SK-N-MC (cell line): ENCODE measurements at regions not wholly inside any gene's neighbourhood (a gene's known extent, or its start where the extent isn't known, plus 50 kb on each side); places are given as distances from the start of the nearest gene placed in this dataset.
A peak's percentile ranks its signal among the peaks of the same experiment; 100 is the strongest.

Experiments used
- DNase-seq: peaks from one replicate; pipeline ENCODE4 v3.0.0-alpha.2; 2011; ENCODE audit warnings: low read depth, low spot score
- H3K27ac ChIP-seq: fragments of 200-600 bp; sonication (generic); 2 replicates; pipeline ENCODE4 v1.5.1; 2016; ENCODE audit warnings: mixed run types
- H3K36me3 ChIP-seq: fragments of 200-600 bp; sonication (generic); 2 replicates; pipeline ENCODE4 v1.6.1; 2017; ENCODE audit warnings: antibody characterized with exemption, low read length, mixed read lengths; ENCODE audit not compliant: insufficient read depth
- H3K4me3 ChIP-seq: fragments of 200-600 bp; sonication (generic); 2 replicates; pipeline ENCODE4 v1.5.1; 2016
- H3K9ac ChIP-seq: fragments of 200-600 bp; sonication (generic); 2 replicates; pipeline ENCODE4 v1.8.0; 2017; ENCODE audit warnings: mixed run types, mixed read lengths; ENCODE audit not compliant: insufficient read length
- H3K9me3 ChIP-seq: fragments of 200-600 bp; sonication (generic); 2 replicates; pipeline ENCODE4 v1.6.1; 2017; ENCODE audit warnings: low read depth, mild to moderate bottlenecking, antibody characterized with exemption, low read length, moderate library complexity, mixed read lengths
- EZH2 ChIP-seq: fragments of 200-600 bp; sonication (generic); IDR thresholded peaks from one replicate; pipeline ENCODE4 v1.6.1; 2017; ENCODE audit warnings: antibody characterized with exemption
- FOXP2 ChIP-seq: optimal IDR thresholded peaks from 2 replicates; pipeline ENCODE3; 2011; ENCODE audit warnings: mild to moderate bottlenecking, moderate library complexity; ENCODE audit not compliant: insufficient read depth; ENCODE audit errors: extremely low read length, control extremely low read depth
- POLR2AphosphoS5 ChIP-seq: IDR thresholded peaks from 2 replicates; pipeline ENCODE4 v1.6.1; 2012; ENCODE audit warnings: mild to moderate bottlenecking, low read depth, low read length, borderline replicate concordance

- TF ChIP-seq FOXP2 (no peak), EZH2 (no peak), POLR2AphosphoS5 (no peak)
- DNase-seq: no peak
- no peak overlapping the region for H3K27ac ChIP-seq
- no peak overlapping the region for H3K4me3 ChIP-seq
- H3K36me3 ChIP-seq: no peaks in the 10 kb centered on the region
- H3K9me3 ChIP-seq: no peaks in the 10 kb centered on the region; the same call in 1 of the 2 replicates
- no peak overlapping the region for H3K9ac ChIP-seq
These were observed 81.8 kb downstream of the SPRY2 start for GRCh38 chr13:80259159-80259558.

- no peak overlapping the region for H3K9ac ChIP-seq
- no peak for TF ChIP-seq EZH2
- TF ChIP-seq FOXP2: no peak
- TF ChIP-seq POLR2AphosphoS5: no peak
- H3K4me3 ChIP-seq: no peak overlapping the region
- no peak for DNase-seq
- no peaks in the 10 kb centered on the region for H3K36me3 ChIP-seq
- H3K9me3 ChIP-seq: no peaks in the 10 kb centered on the region
- H3K27ac ChIP-seq: no peak overlapping the region
These were observed 84.5 kb downstream of the SPRY2 start for GRCh38 chr13:80256352-80256932.

GRCh38 chr13:80255946-80256345 is 85.0 kb downstream of the SPRY2 start:
- DNase-seq: no peak
- H3K9me3 ChIP-seq: no peaks in the 10 kb centered on the region
- no peak overlapping the region for H3K9ac ChIP-seq
- no peaks in the 10 kb centered on the region for H3K36me3 ChIP-seq
- TF ChIP-seq POLR2AphosphoS5 (no peak), FOXP2 (no peak), EZH2 (no peak)
- H3K27ac ChIP-seq: no peak overlapping the region
- no peak overlapping the region for H3K4me3 ChIP-seq

- no peak for DNase-seq
- H3K9ac ChIP-seq: no peak overlapping the region
- no peaks in the 10 kb centered on the region for H3K9me3 ChIP-seq
- TF ChIP-seq EZH2 (no peak), POLR2AphosphoS5 (no peak), FOXP2 (no peak)
- no peaks in the 10 kb centered on the region for H3K36me3 ChIP-seq
- H3K4me3 ChIP-seq: no peak overlapping the region
- no peak overlapping the region for H3K27ac ChIP-seq
These were observed 89.5 kb downstream of the SPRY2 start for GRCh38 chr13:80251403-80251802.

- Histone ChIP-seq H3K4me3 (no peak overlapping the region), H3K9ac (no peak overlapping the region), H3K27ac (no peak overlapping the region), H3K36me3 (no peaks in the 10 kb centered on the region), H3K9me3 (no peaks in the 10 kb centered on the region)
- TF ChIP-seq FOXP2: no peak
- DNase-seq: no peak
These were observed 90.6 kb downstream of the SPRY2 start for GRCh38 chr13:80250213-80250810.

GRCh38 chr13:80249516-80250212 is 91.3 kb downstream of the SPRY2 start:
- Histone ChIP-seq H3K9ac (no peak overlapping the region), H3K9me3 (no peaks in the 10 kb centered on the region), H3K4me3 (no peak overlapping the region), H3K36me3 (no peaks in the 10 kb centered on the region), H3K27ac (no peak overlapping the region)
- no peak for DNase-seq
- TF ChIP-seq POLR2AphosphoS5 (no peak), FOXP2 (no peak), EZH2 (no peak)

GRCh38 chr13:80245162-80245733 is 95.7 kb downstream of the SPRY2 start:
- no peak for DNase-seq
- Histone ChIP-seq H3K4me3 (no peak overlapping the region), H3K9ac (no peak overlapping the region), H3K9me3 (no peaks in the 10 kb centered on the region), H3K27ac (no peak overlapping the region), H3K36me3 (no peaks in the 10 kb centered on the region)
- TF ChIP-seq POLR2AphosphoS5 (peak; percentile 33; the same call in 1 of the 2 replicates), EZH2 (no peak)

GRCh38 chr13:80244574-80244973 is 96.4 kb downstream of the SPRY2 start:
- no peak for TF ChIP-seq POLR2AphosphoS5
- no peak for TF ChIP-seq EZH2
- no peak for TF ChIP-seq FOXP2
- Histone ChIP-seq H3K9ac (no peak overlapping the region), H3K9me3 (no peaks in the 10 kb centered on the region), H3K36me3 (no peaks in the 10 kb centered on the region), H3K4me3 (no peak overlapping the region), H3K27ac (no peak overlapping the region)
- no peak for DNase-seq
